Spleen (tissue), 11 donors: ENCODE measurements at regions not wholly inside any gene's neighbourhood (a gene's known extent, or its start where the extent isn't known, plus 50 kb on each side); places are given as distances from the start of the nearest gene placed in this dataset.

ENCODE experiments used
- DNase-seq: peaks from one replicate; pipeline ENCODE4 v3.0.0-alpha.2; 2020
- H3K27ac ChIP-seq, 8 donors: fragments of 200-600 bp; sonication (generic) in 7 of 8; 1 replicate in 4 of 8; 2 replicates in 4 of 8; pipeline versions ENCODE4 v1.5.0 to v1.8.0; 2016 to 2021; ENCODE audit warnings: inconsistent platforms in 4 of 8, mild to moderate bottlenecking in 4 of 8, moderate library complexity in 1 of 8
- H3K27me3 ChIP-seq, 7 donors: fragments of 200-600 bp; sonication (generic) in 6 of 7; replicated peaks in 1 of 7; 1 replicate in 4 of 7; 2 replicates in 3 of 7; pipeline versions ENCODE4 v1.5.0 to v1.8.0; 2016 to 2021; ENCODE audit warnings: inconsistent platforms in 3 of 7, mild to moderate bottlenecking in 1 of 7
- H3K36me3 ChIP-seq, 6 donors: fragments of 200-600 bp; sonication (generic) in 5 of 6; 1 replicate in 4 of 6; 2 replicates in 2 of 6; pipeline versions ENCODE4 v1.5.0 to v1.8.0; 2016 to 2021; ENCODE audit warnings: inconsistent platforms in 2 of 6
- H3K4me1 ChIP-seq, 6 donors: fragments of 200-600 bp; sonication (generic) in 5 of 6; 1 replicate in 3 of 6; 2 replicates in 3 of 6; pipeline versions ENCODE4 v1.5.0 to v1.8.0; 2016 to 2021; ENCODE audit warnings: inconsistent platforms in 3 of 6
- H3K4me3 ChIP-seq, 8 donors: fragments of 200-600 bp; sonication (generic) in 7 of 8; 1 replicate in 4 of 8; 2 replicates in 4 of 8; pipeline versions ENCODE4 v1.5.0 to v1.8.0; 2016 to 2021; ENCODE audit warnings: inconsistent platforms in 4 of 8, mild to moderate bottlenecking in 4 of 8, moderate library complexity in 2 of 8
- H3K9me3 ChIP-seq, 8 donors: fragments of 200-600 bp; sonication (generic) in 7 of 8; 1 replicate in 4 of 8; 2 replicates in 4 of 8; pipeline versions ENCODE4 v1.5.0 to v1.8.0; 2016 to 2021; ENCODE audit warnings: inconsistent platforms in 4 of 8
- CTCF ChIP-seq, 11 experiments: fragments of 200-600 bp in 7 of 11; fragments of 450-650 bp in 4 of 11; sonication (generic) in 4 of 11; IDR thresholded peaks in 8 of 11; conservative IDR thresholded peaks in 3 of 11; 1 replicate in 7 of 11; 2 replicates in 4 of 11; pipeline versions ENCODE4 v1.4.0 to v1.8.0; 2016 to 2021; ENCODE audit warnings: antibody characterized with exemption in 11 of 11, inconsistent platforms in 4 of 11, mild to moderate bottlenecking in 1 of 11
- POLR2A ChIP-seq, 3 donors: fragments of 450-650 bp; IDR thresholded peaks; one replicate each; pipeline ENCODE4 v1.5.1; 2017; ENCODE audit warnings: antibody characterized with exemption in 3 of 3, mild to moderate bottlenecking in 1 of 3
- POLR2AphosphoS5 ChIP-seq, 3 donors: sonication (generic); formaldehyde crosslinking; IDR thresholded peaks; one replicate each; pipeline ENCODE4 v1.5.1; 2017; ENCODE audit warnings: antibody characterized with exemption in 3 of 3
- WGBS, 5 donors: extraction: QIAGEN DNeasy Blood & Tissue Kit in 3 of 5; methylation state at CpG; one replicate each; pipeline versions ENCODE4 v1.1.5 to v1.1.7; 2013 to 2018; 5-methylcytosine and 5-hydroxymethylcytosine counted together
- intact Hi-C: fragments of 100-400 bp; cut with DNase I; formaldehyde crosslinking; loops from one replicate; pipeline ENCODE4 v1.15.0; 2023; ENCODE audit warnings: low total_unique reads
- donor health status: healthy with polysubstance abuse.
- donor health status: DM: no; HTN: no; CAD: no; lungs with moderate emphysema.
- donor health status: DM: no; HTN: no; CAD: no.
- donor health status: Bipolar disorder and iron deficiency.
- donor health status: healthy.
- donor health status: DM: no; HTN: no; CAD: no.
- donor health status: DM: yes; HTN: yes; CAD: no.

- Histone ChIP-seq H3K27ac (no peak overlapping the region), H3K9me3 (peaks cover 0 to 9% (median 0%) of the 10 kb centered on the region in 8 donors), H3K4me1 (peaks cover 0 to 12% (median 6%) of the 10 kb centered on the region in 6 donors), H3K36me3 (no peaks in the 10 kb centered on the region), H3K4me3 (no peak overlapping the region), H3K27me3 (no peaks in the 10 kb centered on the region)
- TF ChIP-seq POLR2AphosphoS5 (IDR thresholded peaks at IDR 0.05) (no peak), CTCF (IDR thresholded peaks at IDR 0.05 in 8 of 11, conservative IDR thresholded peaks at IDR 0.05 in 3 of 11) (no peak), POLR2A (IDR thresholded peaks at IDR 0.05) (no peak)
- no peak for DNase-seq
- 84 to 92% (median 87%) methylated on average over 6 of the region's 6 CpGs for WGBS, 5 donors
- intact Hi-C loops: no loop called here
Measured at GRCh38 chr10:35762311-35763030, 120.4 kb upstream of the FZD8 start.

- 84 to 94% (median 89%) methylated on average over 9 of the region's 9 CpGs for WGBS, 5 donors
- no peak overlapping the region for H3K4me3 ChIP-seq
- H3K9me3 ChIP-seq: peaks cover 0 to 9% (median 0%) of the 10 kb centered on the region in 8 donors
- intact Hi-C loops: no loop called here
- no peak overlapping the region for H3K27ac ChIP-seq
- no peak for DNase-seq
- H3K4me1 ChIP-seq: no peaks in the 10 kb centered on the region
- no peak for TF ChIP-seq CTCF (IDR thresholded peaks at IDR 0.05 in 8 of 11, conservative IDR thresholded peaks at IDR 0.05 in 3 of 11)
- TF ChIP-seq POLR2A (IDR thresholded peaks at IDR 0.05): no peak
- no peak for TF ChIP-seq POLR2AphosphoS5 (IDR thresholded peaks at IDR 0.05)
- no peaks in the 10 kb centered on the region for H3K27me3 ChIP-seq
- H3K36me3 ChIP-seq: no peaks in the 10 kb centered on the region
Measured at GRCh38 chr10:35758076-35758475, 116.0 kb upstream of the FZD8 start.

- no peaks in the 10 kb centered on the region for H3K27me3 ChIP-seq
- WGBS, 5 donors: 93 to 96% (median 93%) methylated on average over 5 of the region's 5 CpGs
- no peak overlapping the region for H3K27ac ChIP-seq
- no peaks in the 10 kb centered on the region for H3K4me1 ChIP-seq
- intact Hi-C loops: no loop called here
- TF ChIP-seq POLR2AphosphoS5 (IDR thresholded peaks at IDR 0.05): no peak
- no peak for TF ChIP-seq CTCF (IDR thresholded peaks at IDR 0.05 in 8 of 11, conservative IDR thresholded peaks at IDR 0.05 in 3 of 11)
- no peak for TF ChIP-seq POLR2A (IDR thresholded peaks at IDR 0.05)
- no peak for DNase-seq
- peaks cover 0 to 9% (median 0%) of the 10 kb centered on the region in 8 donors for H3K9me3 ChIP-seq
- H3K36me3 ChIP-seq: no peaks in the 10 kb centered on the region
- no peak overlapping the region for H3K4me3 ChIP-seq
Measured at GRCh38 chr10:35754519-35754918, 112.4 kb upstream of the FZD8 start.

GRCh38 chr10:35752469-35753461, 110.7 kb upstream of the FZD8 start:
- Histone ChIP-seq H3K9me3 (no peaks in the 10 kb centered on the region), H3K36me3 (no peaks in the 10 kb centered on the region), H3K4me3 (no peak overlapping the region), H3K4me1 (no peaks in the 10 kb centered on the region), H3K27me3 (no peaks in the 10 kb centered on the region), H3K27ac (no peak overlapping the region)
- WGBS, 5 donors: 76 to 86% (median 76%) methylated on average over 11 of the region's 11 CpGs
- intact Hi-C loops: no loop called here
- TF ChIP-seq POLR2A (IDR thresholded peaks at IDR 0.05) (no peak), POLR2AphosphoS5 (IDR thresholded peaks at IDR 0.05) (no peak), CTCF (IDR thresholded peaks at IDR 0.05 in 8 of 11, conservative IDR thresholded peaks at IDR 0.05 in 3 of 11) (no peak)
- DNase-seq: no peak
